Thymus (tissue), 11 donors: ENCODE measurements at regions not wholly inside any gene's neighbourhood (a gene's known extent, or its start where the extent isn't known, plus 50 kb on each side); places are given as distances from the start of the nearest gene placed in this dataset.
"Not testable (repeated sequence)": the region's sequence is repeated elsewhere in the genome, so short reads cannot be mapped to it uniquely, and the experiment has no call there.

Source experiments
- DNase-seq, 9 donors: peaks; one replicate each; pipeline ENCODE4 v3.0.0-alpha.2; 2013; ENCODE audit warnings: low spot score in 9 of 9, low read depth in 6 of 9, missing footprints in 1 of 9
- H3K27ac ChIP-seq, 2 donors: one replicate each; pipeline ENCODE4 v1.5.1; 2013; ENCODE audit warnings: control low read depth in 1 of 2, low read depth in 1 of 2, low read length in 1 of 2, mild to moderate bottlenecking in 1 of 2, moderate library complexity in 1 of 2
- H3K27me3 ChIP-seq, 2 donors: one replicate each; pipeline ENCODE4 v1.5.1; 2013; ENCODE audit warnings: low read length in 1 of 2; ENCODE audit not compliant: control insufficient read depth in 2 of 2, insufficient read depth in 1 of 2
- H3K36me3 ChIP-seq, 2 donors: one replicate each; pipeline ENCODE4 v1.5.1; 2013; ENCODE audit warnings: low read length in 1 of 2, mild to moderate bottlenecking in 1 of 2, moderate library complexity in 1 of 2; ENCODE audit not compliant: control insufficient read depth in 2 of 2, insufficient read depth in 2 of 2
- H3K4me1 ChIP-seq, 2 donors: one replicate each; pipeline ENCODE4 v1.5.1; 2013; ENCODE audit warnings: low read length in 2 of 2; ENCODE audit not compliant: control insufficient read depth in 2 of 2, insufficient read depth in 2 of 2
- H3K4me3 ChIP-seq, 2 donors: one replicate each; pipeline ENCODE4 v1.5.1; 2013; ENCODE audit warnings: low read length in 2 of 2, control low read depth in 1 of 2, mild to moderate bottlenecking in 1 of 2
- H3K9me3 ChIP-seq, 2 donors: one replicate each; pipeline ENCODE4 v1.5.1; 2013; ENCODE audit warnings: low read length in 1 of 2, mild to moderate bottlenecking in 1 of 2; ENCODE audit not compliant: control insufficient read depth in 2 of 2, insufficient read depth in 1 of 2
- WGBS: extraction: QIAGEN DNeasy Blood & Tissue Kit; methylation state at CpG from one replicate; pipeline ENCODE4 v1.1.7; 2013; 5-methylcytosine and 5-hydroxymethylcytosine counted together
- donor health status: healthy.

DNA sequence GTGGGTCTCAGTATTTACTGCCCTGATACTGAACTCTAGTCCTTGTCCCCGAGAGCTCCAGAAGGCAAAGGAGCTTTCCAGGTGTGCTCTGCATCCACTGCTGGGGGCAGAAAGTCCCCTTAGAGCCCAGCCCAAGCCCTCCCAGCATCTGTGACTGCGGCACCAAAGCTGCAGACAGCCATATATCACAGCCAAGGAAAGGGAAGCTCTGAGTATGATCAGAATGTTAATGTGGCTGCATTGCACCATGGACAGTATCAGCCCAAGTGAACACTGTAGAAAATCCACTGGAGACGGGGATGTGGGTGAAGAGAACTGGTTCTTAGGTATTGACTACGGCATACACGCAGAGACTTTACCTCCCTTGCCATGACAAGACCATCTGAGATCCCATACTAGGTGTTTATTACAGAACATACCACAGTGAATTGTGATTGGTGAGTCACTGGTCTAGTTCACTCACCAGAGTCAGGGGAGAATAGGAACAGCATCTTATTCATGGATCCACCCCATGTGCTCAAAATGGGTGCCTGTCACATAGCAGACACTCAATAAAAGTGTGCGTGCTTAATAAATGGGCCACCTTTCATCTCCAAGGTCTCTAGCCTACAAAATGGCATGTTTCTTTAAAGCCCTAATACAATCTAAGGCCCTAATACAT, 170.3 kb downstream of the HHIPL2 start:
- no peak for DNase-seq
- no peak overlapping the region for H3K27ac ChIP-seq
- H3K4me1 ChIP-seq: no peaks in the 10 kb centered on the region
- no peaks in the 10 kb centered on the region for H3K36me3 ChIP-seq
- H3K27me3 ChIP-seq: no peaks in the 10 kb centered on the region
- no peak overlapping the region for H3K4me3 ChIP-seq
- 85% methylated on average over 6 of the region's 6 CpGs for WGBS
- no peaks in the 10 kb centered on the region for H3K9me3 ChIP-seq

GRCh38 chr1:222376791-222377190, 171.1 kb downstream of the HHIPL2 start:
- H3K4me3 ChIP-seq, H3K4me1 ChIP-seq, H3K27me3 ChIP-seq, H3K9me3 ChIP-seq, H3K36me3 ChIP-seq, H3K27ac ChIP-seq, DNase-seq: not testable (repeated sequence)
- 95% methylated on average over 1 of the region's 1 CpG for WGBS

GRCh38 chr1:222375701-222376100, 172.2 kb downstream of the HHIPL2 start:
- 97% methylated on average over 2 of the region's 2 CpGs for WGBS
- no peak for DNase-seq
- H3K27me3 ChIP-seq: no peaks in the 10 kb centered on the region

GRCh38 chr1:222373831-222374602, 173.9 kb downstream of the HHIPL2 start:
- 82% methylated on average over 7 of the region's 7 CpGs for WGBS
- DNase-seq: no peak
- Histone ChIP-seq H3K9me3 (no peaks in the 10 kb centered on the region), H3K4me3 (no peak overlapping the region), H3K4me1 (no peaks in the 10 kb centered on the region), H3K27me3 (no peaks in the 10 kb centered on the region), H3K36me3 (no peaks in the 10 kb centered on the region), H3K27ac (no peak overlapping the region)

More at GRCh38 chr1:222375701-222376100, 172.2 kb downstream of the HHIPL2 start:
- H3K36me3 ChIP-seq: no peaks in the 10 kb centered on the region
- H3K9me3 ChIP-seq: no peaks in the 10 kb centered on the region
- no peak overlapping the region for H3K4me3 ChIP-seq
- no peak overlapping the region for H3K27ac ChIP-seq
- no peaks in the 10 kb centered on the region for H3K4me1 ChIP-seq

- no peak overlapping the region for H3K4me3 ChIP-seq
- DNase-seq: no peak
- H3K9me3 ChIP-seq: no peaks in the 10 kb centered on the region
- H3K4me1 ChIP-seq: no peaks in the 10 kb centered on the region
- H3K27ac ChIP-seq: no peak overlapping the region
- no peaks in the 10 kb centered on the region for H3K27me3 ChIP-seq
- no peaks in the 10 kb centered on the region for H3K36me3 ChIP-seq
These were observed 174.7 kb downstream of the HHIPL2 start for GRCh38 chr1:222373216-222373615.

DNA sequence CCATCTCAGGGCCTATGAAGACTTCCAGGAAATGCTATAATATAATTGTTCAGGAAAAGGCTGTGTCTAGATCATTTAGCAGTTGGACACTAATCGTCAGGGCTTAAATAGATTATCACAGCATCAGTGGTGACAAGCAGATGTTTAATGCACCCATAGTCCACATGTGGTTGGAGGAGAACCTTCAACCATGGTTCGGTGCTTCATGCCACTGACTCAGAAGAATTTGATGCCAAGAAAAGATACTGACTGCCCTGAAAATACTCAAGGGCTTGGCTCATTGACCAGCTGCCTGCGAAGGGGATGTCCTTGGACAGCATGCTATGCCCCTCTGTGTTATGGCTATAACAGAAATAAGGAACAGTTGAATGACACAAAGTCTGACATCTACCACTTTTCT, 175.7 kb downstream of the HHIPL2 start:
- Histone ChIP-seq H3K9me3 (no peaks in the 10 kb centered on the region), H3K4me3 (no peak overlapping the region), H3K27ac (no peak overlapping the region), H3K4me1 (no peaks in the 10 kb centered on the region), H3K27me3 (no peaks in the 10 kb centered on the region), H3K36me3 (no peaks in the 10 kb centered on the region)
- no peak for DNase-seq
- 94% methylated on average over 3 of the region's 3 CpGs for WGBS

DNA sequence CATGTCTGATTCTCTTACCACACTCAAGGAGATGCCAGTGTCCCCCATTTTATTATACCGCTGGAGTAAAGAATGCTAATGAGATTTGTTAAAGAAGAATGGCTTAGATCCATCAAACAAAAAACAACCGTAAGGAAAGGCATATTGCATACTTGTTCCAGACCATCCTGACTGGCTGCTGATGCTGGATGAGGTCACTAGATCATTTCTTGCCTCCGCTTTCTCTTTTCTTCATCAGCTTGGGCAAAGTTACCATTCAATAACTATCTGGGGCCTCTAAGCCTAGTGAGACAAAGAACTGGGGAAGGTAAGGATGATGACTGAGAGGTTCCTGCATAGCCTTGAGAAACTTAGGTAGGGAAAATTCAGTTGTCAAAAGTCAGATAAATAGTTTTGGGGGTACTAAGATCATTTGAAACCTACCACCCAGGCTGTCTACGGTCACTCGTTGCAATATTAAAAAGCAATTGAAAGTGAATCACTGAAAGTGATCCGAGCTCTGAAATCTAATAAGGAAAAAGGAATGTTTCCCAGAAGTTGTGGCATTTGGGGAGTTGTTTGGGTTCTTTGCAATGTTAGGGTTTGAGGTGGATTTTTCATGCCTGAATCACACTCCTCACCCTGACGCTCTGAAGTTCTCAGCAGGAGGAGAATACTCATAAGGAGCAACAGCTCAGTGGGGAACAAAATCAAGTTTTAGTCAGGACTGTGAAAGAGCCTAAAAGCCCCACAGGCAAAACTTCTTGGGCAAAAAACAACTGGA, 176.8 kb downstream of the HHIPL2 start:
- H3K36me3 ChIP-seq: no peaks in the 10 kb centered on the region
- H3K27ac ChIP-seq: no peak overlapping the region
- WGBS: 96% methylated on average over 7 of the region's 7 CpGs
- H3K9me3 ChIP-seq: no peaks in the 10 kb centered on the region
- no peaks in the 10 kb centered on the region for H3K4me1 ChIP-seq
- H3K4me3 ChIP-seq: no peak overlapping the region
- DNase-seq: no peak
- no peaks in the 10 kb centered on the region for H3K27me3 ChIP-seq

GRCh38 chr1:222370081-222370912, 177.6 kb downstream of the HHIPL2 start:
- Histone ChIP-seq H3K4me3 (no peak overlapping the region), H3K27me3 (no peaks in the 10 kb centered on the region), H3K36me3 (no peaks in the 10 kb centered on the region), H3K4me1 (no peaks in the 10 kb centered on the region), H3K9me3 (no peaks in the 10 kb centered on the region), H3K27ac (no peak overlapping the region)
- WGBS: 97% methylated on average over 10 of the region's 10 CpGs
- no peak for DNase-seq
